ENCODE measurements at regions not wholly inside any gene's neighbourhood (a gene's known extent, or its start where the extent isn't known, plus 50 kb on each side); places are given as distances from the start of the nearest gene placed in this dataset.

- TF ChIP-seq HIC2 (CRISPR knock-in tag; IDR thresholded peaks at IDR 0.05; ENCODE audit: low read depth) = no peak
- no peak for TF ChIP-seq SIN3B (IDR thresholded peaks at IDR 0.05; ENCODE audit: low read length)
Measured at GRCh38 chr7:41786404-41786803, 83.5 kb upstream of the INHBA start.

Data from HepG2 (cell line).